ENCODE measurements at regions not wholly inside any gene's neighbourhood (a gene's known extent, or its start where the extent isn't known, plus 50 kb on each side); places are given as distances from the start of the nearest gene placed in this dataset.

- Histone ChIP-seq H3K36me3 (ENCODE audit: low read depth) (no peaks in the 10 kb centered on the region), H3K27me3 (ENCODE audit: insufficient read depth, poor library complexity, severe bottlenecking) (peaks cover 6% of the 10 kb centered on the region), H3K27ac (ENCODE audit: poor library complexity, severe bottlenecking) (no peak overlapping the region), H3K4me3 (ENCODE audit: severe bottlenecking) (no peak overlapping the region), H3K9me3 (ENCODE audit: severe bottlenecking) (no peaks in the 10 kb centered on the region), H3K4me1 (ENCODE audit: insufficient read depth, poor library complexity, severe bottlenecking) (no peaks in the 10 kb centered on the region)
- no peak for TF ChIP-seq CTCF (IDR thresholded peaks at IDR 0.05; ENCODE audit: poor library complexity, severe bottlenecking)
- no peak for DNase-seq (ENCODE audit: low spot score)
- no peak for ATAC-seq (ENCODE audit: low read depth)
Measured at GRCh38 chr7:24501009-24501408, 72.2 kb upstream of the PALS2 start.

GRCh38 chr7:24501443-24502134 lies 71.7 kb upstream of the PALS2 start:
- DNase-seq (ENCODE audit: low spot score) = no peak
- H3K36me3 ChIP-seq (ENCODE audit: low read depth) = no peaks in the 10 kb centered on the region
- H3K27ac ChIP-seq (ENCODE audit: poor library complexity, severe bottlenecking) = no peak overlapping the region
- peaks cover 6% of the 10 kb centered on the region for H3K27me3 ChIP-seq (ENCODE audit: insufficient read depth, poor library complexity, severe bottlenecking)
- H3K4me1 ChIP-seq (ENCODE audit: insufficient read depth, poor library complexity, severe bottlenecking) = no peaks in the 10 kb centered on the region
- no peak for TF ChIP-seq CTCF (IDR thresholded peaks at IDR 0.05; ENCODE audit: poor library complexity, severe bottlenecking)
- no peak overlapping the region for H3K4me3 ChIP-seq (ENCODE audit: severe bottlenecking)
- H3K9me3 ChIP-seq (ENCODE audit: severe bottlenecking) = no peaks in the 10 kb centered on the region
- ATAC-seq (ENCODE audit: low read depth) = no peak

- Histone ChIP-seq H3K36me3 (ENCODE audit: low read depth) (no peaks in the 10 kb centered on the region), H3K4me3 (ENCODE audit: severe bottlenecking) (no peak overlapping the region), H3K9me3 (ENCODE audit: severe bottlenecking) (no peaks in the 10 kb centered on the region), H3K27me3 (ENCODE audit: insufficient read depth, poor library complexity, severe bottlenecking) (peaks cover 6% of the 10 kb centered on the region), H3K4me1 (ENCODE audit: insufficient read depth, poor library complexity, severe bottlenecking) (no peaks in the 10 kb centered on the region), H3K27ac (ENCODE audit: poor library complexity, severe bottlenecking) (no peak overlapping the region)
- ATAC-seq (ENCODE audit: low read depth) (no peak), DNase-seq (ENCODE audit: low spot score) (no peak)
- TF ChIP-seq CTCF (IDR thresholded peaks at IDR 0.05; ENCODE audit: poor library complexity, severe bottlenecking) = no peak
Measured at GRCh38 chr7:24502135-24502488, 71.1 kb upstream of the PALS2 start.

GRCh38 chr7:24503506-24503905 lies 69.7 kb upstream of the PALS2 start:
- no peak overlapping the region for H3K27ac ChIP-seq (ENCODE audit: poor library complexity, severe bottlenecking)
- ATAC-seq (ENCODE audit: low read depth) = no peak
- no peaks in the 10 kb centered on the region for H3K4me1 ChIP-seq (ENCODE audit: insufficient read depth, poor library complexity, severe bottlenecking)
- TF ChIP-seq CTCF (IDR thresholded peaks at IDR 0.05; ENCODE audit: poor library complexity, severe bottlenecking) = no peak
- DNase-seq (ENCODE audit: low spot score) = no peak
- H3K4me3 ChIP-seq (ENCODE audit: severe bottlenecking) = no peak overlapping the region
- peaks cover 6% of the 10 kb centered on the region for H3K27me3 ChIP-seq (ENCODE audit: insufficient read depth, poor library complexity, severe bottlenecking)
- H3K36me3 ChIP-seq (ENCODE audit: low read depth) = no peaks in the 10 kb centered on the region
- peaks cover 2% of the 10 kb centered on the region for H3K9me3 ChIP-seq (ENCODE audit: severe bottlenecking)

GRCh38 chr7:24504040-24504439 lies 69.2 kb upstream of the PALS2 start:
- H3K4me1 ChIP-seq (ENCODE audit: insufficient read depth, poor library complexity, severe bottlenecking) = no peaks in the 10 kb centered on the region
- H3K36me3 ChIP-seq (ENCODE audit: low read depth) = no peaks in the 10 kb centered on the region
- no peak overlapping the region for H3K4me3 ChIP-seq (ENCODE audit: severe bottlenecking)
- H3K27ac ChIP-seq (ENCODE audit: poor library complexity, severe bottlenecking) = no peak overlapping the region
- DNase-seq (ENCODE audit: low spot score) = no peak
- no peak for ATAC-seq (ENCODE audit: low read depth)
- peaks cover 6% of the 10 kb centered on the region for H3K27me3 ChIP-seq (ENCODE audit: insufficient read depth, poor library complexity, severe bottlenecking)
- peaks cover 2% of the 10 kb centered on the region for H3K9me3 ChIP-seq (ENCODE audit: severe bottlenecking)
- no peak for TF ChIP-seq CTCF (IDR thresholded peaks at IDR 0.05; ENCODE audit: poor library complexity, severe bottlenecking)

Measured in RWPE2 (cell line).